Central memory CD8-positive, alpha-beta T cell (primary cell): ENCODE measurements at regions not wholly inside any gene's neighbourhood (a gene's known extent, or its start where the extent isn't known, plus 50 kb on each side); places are given as distances from the start of the nearest gene placed in this dataset.
"Not testable (repeated sequence)": the region's sequence is repeated elsewhere in the genome, so short reads cannot be mapped to it uniquely, and the experiment has no call there.

Experiments used
- ATAC-seq: fragments of 150-1000 bp; cut with Tn5 transposase; replicated peaks from 2 replicates; pipeline ENCODE4 v1.10.0; 2022; ENCODE audit warnings: mild to moderate bottlenecking, moderate FRiP score, moderate number of reproducible peaks; ENCODE audit not compliant: poor library complexity, severe bottlenecking; ENCODE audit errors: extremely low read depth
- DNase-seq, 2 donors: peaks; one replicate each; pipeline ENCODE4 v3.0.0; 2021; ENCODE audit warnings: low spot score in 2 of 2
- H3K27ac Mint-ChIP-seq: one replicate; pipeline ENCODE4 v1.8.0; 2022; ENCODE audit warnings: low read depth, mild to moderate bottlenecking, moderate library complexity, mixed read lengths
- H3K27me3 Mint-ChIP-seq: one replicate; pipeline ENCODE4 v1.8.0; 2022; ENCODE audit warnings: mixed read lengths
- H3K36me3 Mint-ChIP-seq: one replicate; pipeline ENCODE4 v1.8.0; 2022; ENCODE audit warnings: mild to moderate bottlenecking, moderate library complexity, mixed read lengths; ENCODE audit not compliant: insufficient read depth
- H3K4me1 Mint-ChIP-seq: one replicate; pipeline ENCODE4 v1.8.0; 2022; ENCODE audit warnings: mixed read lengths
- H3K4me3 Mint-ChIP-seq: one replicate; pipeline ENCODE4 v1.8.0; 2022; ENCODE audit warnings: mild to moderate bottlenecking, moderate library complexity, mixed read lengths
- H3K9me3 Mint-ChIP-seq: one replicate; pipeline ENCODE4 v1.8.0; 2022; ENCODE audit warnings: mixed read lengths

DNA sequence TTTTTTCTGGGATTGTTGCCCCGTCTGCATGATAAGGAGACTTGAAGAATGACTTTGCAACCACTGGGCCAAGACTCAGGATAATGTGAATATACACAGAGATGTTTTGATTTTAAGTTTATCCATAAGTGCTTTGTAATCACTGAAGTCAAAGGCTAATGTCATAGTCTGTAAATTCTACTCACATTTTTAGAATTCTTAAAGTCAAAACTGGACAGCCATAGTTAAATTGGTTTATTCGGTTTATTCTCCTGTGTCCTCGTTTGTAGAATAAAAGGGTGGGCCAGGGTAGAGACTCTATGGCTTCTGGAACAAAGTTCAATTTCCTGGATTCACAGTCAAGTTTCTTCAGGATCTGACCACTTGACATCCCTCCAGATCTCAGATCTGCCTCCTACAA is 327.7 kb upstream of the TNC start:
- Mint-ChIP-seq H3K4me3 (no peak overlapping the region), H3K9me3 (no peaks in the 10 kb centered on the region), H3K27me3 (peaks cover 31% of the 10 kb centered on the region), H3K4me1 (no peaks in the 10 kb centered on the region), H3K36me3 (no peaks in the 10 kb centered on the region), H3K27ac (no peak overlapping the region)
- ATAC-seq (no peak), DNase-seq (no peak)

DNA sequence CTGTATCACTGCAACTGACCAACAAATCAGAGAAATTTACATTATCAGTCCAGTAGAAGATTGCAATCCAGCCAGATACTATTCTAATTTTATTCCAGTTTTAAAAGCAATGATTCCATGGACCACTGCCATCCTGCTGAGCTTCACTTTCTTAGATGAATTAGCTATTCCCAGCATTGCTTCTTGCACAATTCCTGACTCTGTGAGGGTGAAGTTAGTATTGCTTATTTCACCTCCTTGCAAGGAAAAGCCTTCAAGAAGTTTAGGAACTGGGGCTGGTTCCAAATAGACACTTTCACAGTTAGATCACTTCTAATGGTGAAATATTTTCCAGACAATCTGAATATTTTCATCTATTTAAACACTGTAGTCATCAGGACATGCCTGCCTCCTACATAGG is 338.6 kb upstream of the TNC start:
- no peaks in the 10 kb centered on the region for H3K4me1 Mint-ChIP-seq
- H3K27ac Mint-ChIP-seq: no peak overlapping the region
- H3K9me3 Mint-ChIP-seq: no peaks in the 10 kb centered on the region
- DNase-seq (no peak), ATAC-seq (no peak)
- no peak overlapping the region for H3K4me3 Mint-ChIP-seq
- H3K27me3 Mint-ChIP-seq: peaks cover 27% of the 10 kb centered on the region
- H3K36me3 Mint-ChIP-seq: no peaks in the 10 kb centered on the region

DNA sequence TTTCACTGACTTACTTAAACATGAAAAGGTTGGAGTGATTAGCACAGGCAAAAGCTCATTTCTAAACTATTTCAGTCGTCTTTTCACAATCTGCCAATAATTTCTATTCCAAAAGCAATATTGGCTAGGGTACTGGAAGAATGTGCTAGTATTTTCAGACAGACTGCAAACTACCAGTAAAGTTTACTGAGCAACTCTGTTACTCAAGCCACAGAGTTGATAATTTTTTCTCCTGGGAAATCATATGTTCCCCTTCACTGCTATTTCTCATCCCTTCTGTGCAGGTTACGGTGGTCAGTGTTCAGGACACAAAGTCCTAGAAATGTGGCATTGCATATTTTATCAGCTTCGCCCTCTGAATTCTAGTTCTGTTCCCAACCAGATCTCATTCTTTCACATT is 343.3 kb upstream of the TNC start:
- ATAC-seq (no peak), DNase-seq (no peak)
- H3K9me3 Mint-ChIP-seq: no peaks in the 10 kb centered on the region
- H3K4me1 Mint-ChIP-seq: no peaks in the 10 kb centered on the region
- no peak overlapping the region for H3K27ac Mint-ChIP-seq
- no peaks in the 10 kb centered on the region for H3K36me3 Mint-ChIP-seq
- peaks cover 24% of the 10 kb centered on the region for H3K27me3 Mint-ChIP-seq
- H3K4me3 Mint-ChIP-seq: no peak overlapping the region

DNA sequence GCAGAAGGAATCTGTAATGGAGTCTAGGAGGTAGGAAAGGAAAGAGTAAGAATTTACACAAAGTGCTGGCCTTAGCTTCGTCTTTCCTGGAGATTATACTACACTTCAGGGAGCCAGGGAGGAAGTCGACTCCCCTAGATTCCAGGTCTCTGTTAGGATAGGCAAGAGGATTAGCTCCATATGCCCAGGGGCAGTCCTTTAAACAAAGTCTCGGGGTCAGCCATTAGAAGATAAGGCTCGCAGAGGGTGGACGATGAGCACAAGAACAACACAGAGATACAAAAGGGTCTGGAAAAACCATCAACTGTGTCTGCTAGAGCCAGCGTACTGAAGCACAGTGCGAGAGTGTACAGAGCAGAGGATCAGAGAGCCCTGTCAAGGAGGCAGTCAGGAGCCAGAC is 344.7 kb upstream of the TNC start:
- H3K4me1 Mint-ChIP-seq: no peaks in the 10 kb centered on the region
- no peak overlapping the region for H3K4me3 Mint-ChIP-seq
- H3K27ac Mint-ChIP-seq: no peak overlapping the region
- no peaks in the 10 kb centered on the region for H3K9me3 Mint-ChIP-seq
- H3K27me3 Mint-ChIP-seq: peaks cover 24% of the 10 kb centered on the region
- no peak for ATAC-seq
- no peak for DNase-seq
- H3K36me3 Mint-ChIP-seq: no peaks in the 10 kb centered on the region

GRCh38 chr9:115466756-115467155 is 348.8 kb upstream of the TNC start:
- H3K4me3 Mint-ChIP-seq: no peak overlapping the region
- H3K27me3 Mint-ChIP-seq: peaks cover 15% of the 10 kb centered on the region
- no peak overlapping the region for H3K27ac Mint-ChIP-seq
- no peaks in the 10 kb centered on the region for H3K9me3 Mint-ChIP-seq
- no peak for DNase-seq
- H3K4me1 Mint-ChIP-seq: no peaks in the 10 kb centered on the region
- no peaks in the 10 kb centered on the region for H3K36me3 Mint-ChIP-seq
- no peak for ATAC-seq

- H3K27ac Mint-ChIP-seq: no peak overlapping the region
- DNase-seq (no peak), ATAC-seq (no peak)
- H3K27me3 Mint-ChIP-seq: peaks cover 24% of the 10 kb centered on the region
- no peaks in the 10 kb centered on the region for H3K9me3 Mint-ChIP-seq
- no peaks in the 10 kb centered on the region for H3K36me3 Mint-ChIP-seq
- H3K4me1 Mint-ChIP-seq: no peaks in the 10 kb centered on the region
- no peak overlapping the region for H3K4me3 Mint-ChIP-seq
These were observed 351.9 kb upstream of the TNC start for GRCh38 chr9:115469841-115470240.

- not testable (repeated sequence) for H3K9me3 Mint-ChIP-seq, ATAC-seq, DNase-seq, H3K4me3 Mint-ChIP-seq, H3K4me1 Mint-ChIP-seq, H3K27ac Mint-ChIP-seq, H3K36me3 Mint-ChIP-seq
- peaks cover 40% of the 10 kb centered on the region for H3K27me3 Mint-ChIP-seq
These were observed 355.1 kb upstream of the TNC start for GRCh38 chr9:115473032-115473431.

DNA sequence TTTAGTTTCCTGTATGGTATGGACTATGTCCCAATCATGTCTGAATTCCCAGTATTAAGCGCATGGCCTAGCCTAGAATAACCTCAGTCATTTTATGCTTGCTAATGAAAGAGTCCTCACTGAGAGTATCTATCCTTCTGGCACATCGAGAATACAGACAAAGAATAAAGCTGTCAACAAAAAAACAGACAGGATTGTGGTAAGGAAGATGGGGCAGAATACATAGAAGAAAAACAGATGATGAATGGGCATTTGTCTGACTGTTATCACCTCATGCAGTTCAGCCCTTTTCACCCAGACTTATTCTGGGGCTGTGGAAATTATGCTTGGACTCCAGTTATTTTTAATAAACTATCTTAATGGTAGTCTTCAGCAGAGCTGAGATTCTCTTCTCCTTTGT is 363.8 kb upstream of the TNC start:
- Mint-ChIP-seq H3K4me3 (no peak overlapping the region), H3K27ac (no peak overlapping the region), H3K36me3 (peaks cover 4% of the 10 kb centered on the region), H3K27me3 (peaks cover 15% of the 10 kb centered on the region), H3K9me3 (no peaks in the 10 kb centered on the region), H3K4me1 (no peaks in the 10 kb centered on the region)
- DNase-seq (no peak), ATAC-seq (no peak)

DNA sequence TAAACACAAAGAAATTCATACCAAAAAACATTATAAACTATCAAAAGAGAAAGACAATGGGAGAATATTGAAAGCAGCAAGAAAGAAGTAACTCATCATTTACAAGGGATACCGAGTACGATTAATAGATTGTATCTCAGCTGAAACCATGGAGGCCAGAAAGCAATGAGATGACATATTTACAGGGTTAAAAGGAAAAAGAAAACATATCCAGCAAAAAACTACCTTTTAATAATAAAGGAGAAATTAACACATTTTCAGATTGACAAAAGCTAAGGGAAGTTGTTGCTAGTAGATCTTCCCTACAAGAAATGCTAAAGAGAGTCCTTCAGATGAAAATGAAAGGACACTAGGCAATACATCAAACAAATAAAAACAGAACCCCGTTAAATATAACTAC is 364.8 kb upstream of the TNC start:
- H3K36me3 Mint-ChIP-seq: peaks cover 4% of the 10 kb centered on the region
- H3K27me3 Mint-ChIP-seq: peaks cover 12% of the 10 kb centered on the region
- no peak overlapping the region for H3K27ac Mint-ChIP-seq
- H3K4me3 Mint-ChIP-seq: no peak overlapping the region
- H3K4me1 Mint-ChIP-seq: no peaks in the 10 kb centered on the region
- H3K9me3 Mint-ChIP-seq: no peaks in the 10 kb centered on the region
- DNase-seq (no peak), ATAC-seq (no peak)

DNA sequence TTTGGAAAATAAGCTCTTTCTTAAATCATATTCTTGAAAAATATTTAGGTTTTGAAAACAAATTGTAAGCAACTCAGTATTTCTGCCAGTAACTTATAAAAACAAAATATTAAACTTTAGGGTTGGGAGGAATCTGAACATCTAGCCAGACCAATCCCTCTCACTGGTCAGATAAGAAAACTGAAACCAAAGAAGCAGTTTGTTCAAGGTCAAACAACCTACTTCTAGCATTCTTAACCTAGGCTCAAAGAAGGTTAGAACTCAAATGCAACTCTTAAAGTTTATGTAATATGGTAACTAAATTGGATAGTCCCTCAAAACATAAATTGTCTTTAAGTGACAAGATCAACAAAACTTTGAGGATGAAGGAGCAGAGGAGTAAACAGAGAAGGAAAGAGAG is 374.9 kb upstream of the TNC start:
- DNase-seq: no peak
- no peak for ATAC-seq
- no peak overlapping the region for H3K4me3 Mint-ChIP-seq
- H3K36me3 Mint-ChIP-seq: no peaks in the 10 kb centered on the region
- no peaks in the 10 kb centered on the region for H3K4me1 Mint-ChIP-seq
- H3K9me3 Mint-ChIP-seq: no peaks in the 10 kb centered on the region
- no peak overlapping the region for H3K27ac Mint-ChIP-seq
- H3K27me3 Mint-ChIP-seq: peaks cover 18% of the 10 kb centered on the region

DNA sequence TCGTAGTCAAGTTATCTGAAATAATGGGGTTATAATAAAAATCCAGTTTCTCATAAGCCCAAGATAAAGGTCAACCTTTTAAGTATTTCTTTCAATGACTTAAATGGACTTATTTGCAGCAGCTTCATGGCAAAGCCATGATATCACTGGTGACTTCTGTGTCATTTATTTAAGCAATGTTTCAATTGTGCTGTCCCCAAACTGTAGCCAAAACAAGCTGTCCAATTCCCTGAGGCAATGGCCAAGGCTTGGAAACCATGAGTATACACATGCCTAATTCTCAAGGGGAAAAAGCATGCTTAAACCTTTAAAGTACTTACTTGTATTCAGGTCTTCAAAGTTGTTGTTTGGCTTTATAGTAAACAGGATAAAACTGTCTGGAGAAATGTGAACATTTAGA is 376.4 kb upstream of the TNC start:
- no peaks in the 10 kb centered on the region for H3K36me3 Mint-ChIP-seq

GRCh38 chr9:115495052-115495635 is 377.2 kb upstream of the TNC start:
- Mint-ChIP-seq H3K4me3 (no peak overlapping the region), H3K36me3 (no peaks in the 10 kb centered on the region), H3K27ac (no peak overlapping the region), H3K9me3 (no peaks in the 10 kb centered on the region), H3K27me3 (peaks cover 24% of the 10 kb centered on the region), H3K4me1 (no peaks in the 10 kb centered on the region)
- DNase-seq: no peak
- no peak for ATAC-seq

More for the DNA sequence above, 376.4 kb upstream of the TNC start:
- no peak for DNase-seq
- no peak overlapping the region for H3K27ac Mint-ChIP-seq
- peaks cover 18% of the 10 kb centered on the region for H3K27me3 Mint-ChIP-seq
- H3K4me3 Mint-ChIP-seq: no peak overlapping the region
- H3K9me3 Mint-ChIP-seq: no peaks in the 10 kb centered on the region
- no peak for ATAC-seq
- no peaks in the 10 kb centered on the region for H3K4me1 Mint-ChIP-seq

DNA sequence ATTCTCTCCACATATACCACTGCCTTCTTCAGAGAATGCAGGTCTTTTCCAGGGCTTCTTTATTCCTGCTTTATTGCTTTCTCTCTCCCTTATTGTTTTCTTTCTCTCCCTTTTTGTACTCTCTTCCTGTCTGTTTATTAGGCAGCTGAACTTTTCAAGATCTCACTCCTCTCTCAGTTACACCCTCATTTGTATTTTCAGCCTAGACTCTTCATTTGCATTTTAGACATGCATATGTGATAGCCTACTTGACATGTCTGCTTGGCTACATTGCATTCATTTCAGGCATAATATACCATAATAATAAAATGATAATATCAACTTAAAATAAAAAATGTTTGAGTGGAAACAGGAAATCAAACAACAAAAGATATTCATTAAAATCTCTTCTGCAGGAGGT is 377.9 kb upstream of the TNC start:
- no peak overlapping the region for H3K4me3 Mint-ChIP-seq
- H3K4me1 Mint-ChIP-seq: no peaks in the 10 kb centered on the region
- H3K27ac Mint-ChIP-seq: no peak overlapping the region
- DNase-seq: no peak
- peaks cover 25% of the 10 kb centered on the region for H3K27me3 Mint-ChIP-seq
- ATAC-seq: no peak
- no peaks in the 10 kb centered on the region for H3K9me3 Mint-ChIP-seq
- no peaks in the 10 kb centered on the region for H3K36me3 Mint-ChIP-seq

- H3K27me3 Mint-ChIP-seq: peaks cover 18% of the 10 kb centered on the region
- DNase-seq: no peak
- no peaks in the 10 kb centered on the region for H3K9me3 Mint-ChIP-seq
- ATAC-seq: no peak
- H3K36me3 Mint-ChIP-seq: no peaks in the 10 kb centered on the region
- no peaks in the 10 kb centered on the region for H3K4me1 Mint-ChIP-seq
- no peak overlapping the region for H3K4me3 Mint-ChIP-seq
- no peak overlapping the region for H3K27ac Mint-ChIP-seq
These were observed 380.3 kb upstream of the TNC start for GRCh38 chr9:115498303-115498702.
